Neutrophil (primary cell): ENCODE measurements at regions not wholly inside any gene's neighbourhood (a gene's known extent, or its start where the extent isn't known, plus 50 kb on each side); places are given as distances from the start of the nearest gene placed in this dataset.

ENCODE experiments used
- H3K27ac ChIP-seq: fragments of 200-600 bp; sonication (generic); 2 replicates; pipeline ENCODE4 v1.5.1; 2016; ENCODE audit warnings: mild to moderate bottlenecking, moderate library complexity
- H3K27me3 ChIP-seq: fragments of 200-600 bp; sonication (generic); 2 replicates; pipeline ENCODE4 v1.6.0; 2016; ENCODE audit warnings: mild to moderate bottlenecking
- H3K36me3 ChIP-seq: fragments of 200-600 bp; sonication (generic); 2 replicates; pipeline ENCODE4 v1.5.1; 2017
- H3K4me1 ChIP-seq, 2 experiments: fragments of 200-600 bp in 1 of 2; sonication (generic) in 1 of 2; 1 replicate in 1 of 2; 2 replicates in 1 of 2; pipeline versions ENCODE4 v1.5.1 to v1.6.1; 2013 to 2016; ENCODE audit warnings: low read depth in 1 of 2, low read length in 1 of 2, mild to moderate bottlenecking in 1 of 2, moderate library complexity in 1 of 2; ENCODE audit not compliant: control insufficient read depth in 1 of 2, insufficient read depth in 1 of 2
- H3K4me3 ChIP-seq, 2 experiments: fragments of 200-600 bp in 1 of 2; sonication (generic) in 1 of 2; 1 replicate in 1 of 2; 2 replicates in 1 of 2; pipeline ENCODE4 v1.5.1; 2013 to 2016; ENCODE audit warnings: low read depth in 1 of 2, low read length in 1 of 2, mild to moderate bottlenecking in 1 of 2, moderate library complexity in 1 of 2
- H3K9me3 ChIP-seq: fragments of 200-600 bp; sonication (generic); 2 replicates; pipeline ENCODE4 v1.5.1; 2016
- CTCF ChIP-seq: fragments of 200-600 bp; sonication (generic); IDR thresholded peaks from 2 replicates; pipeline ENCODE4 v1.5.1; 2016; ENCODE audit warnings: antibody characterized with exemption

- H3K27ac ChIP-seq: no peak overlapping the region
- H3K4me1 ChIP-seq: no peaks in the 10 kb centered on the region
- TF ChIP-seq CTCF: no peak
- no peaks in the 10 kb centered on the region for H3K9me3 ChIP-seq
- no peaks in the 10 kb centered on the region for H3K27me3 ChIP-seq
- no peak overlapping the region for H3K4me3 ChIP-seq
- no peaks in the 10 kb centered on the region for H3K36me3 ChIP-seq
Observed at GRCh38 chr4:185904381-185904780, 92.4 kb upstream of the SORBS2 start.

GRCh38 chr4:185909972-185910371 lies 98.0 kb upstream of the SORBS2 start:
- no peak overlapping the region for H3K4me3 ChIP-seq
- H3K36me3 ChIP-seq: no peaks in the 10 kb centered on the region
- no peaks in the 10 kb centered on the region for H3K4me1 ChIP-seq

GRCh38 chr4:185911556-185912064 lies 99.6 kb upstream of the SORBS2 start:
- Histone ChIP-seq H3K36me3 (no peaks in the 10 kb centered on the region), H3K9me3 (no peaks in the 10 kb centered on the region), H3K4me1 (no peaks in the 10 kb centered on the region), H3K27me3 (no peaks in the 10 kb centered on the region), H3K4me3 (no peak overlapping the region), H3K27ac (no peak overlapping the region)
- no peak for TF ChIP-seq CTCF

More at GRCh38 chr4:185909972-185910371, 98.0 kb upstream of the SORBS2 start:
- no peak for TF ChIP-seq CTCF
- Histone ChIP-seq H3K27ac (no peak overlapping the region), H3K9me3 (no peaks in the 10 kb centered on the region), H3K27me3 (no peaks in the 10 kb centered on the region)

DNA sequence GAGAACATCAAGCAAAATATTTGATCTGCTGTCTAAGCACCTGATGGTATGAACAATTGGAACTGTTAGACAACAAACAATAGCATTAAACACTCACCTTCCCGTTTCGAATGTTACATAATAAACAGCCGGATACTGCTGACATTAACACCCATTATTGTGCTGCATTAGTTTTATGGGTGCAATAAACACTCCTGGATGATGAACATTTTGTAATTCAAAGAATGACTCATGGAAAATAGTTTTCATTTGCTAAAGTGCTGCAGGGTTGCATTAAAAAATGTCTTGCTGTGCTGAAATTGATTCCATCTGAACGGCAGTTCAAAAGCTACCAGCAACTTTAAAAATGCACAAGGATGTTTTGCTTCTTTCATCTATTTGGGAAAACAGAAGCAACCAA lies 100.8 kb upstream of the SORBS2 start:
- no peak for TF ChIP-seq CTCF
- Histone ChIP-seq H3K4me1 (no peaks in the 10 kb centered on the region), H3K27ac (no peak overlapping the region), H3K9me3 (no peaks in the 10 kb centered on the region), H3K4me3 (no peak overlapping the region), H3K36me3 (no peaks in the 10 kb centered on the region), H3K27me3 (no peaks in the 10 kb centered on the region)

DNA sequence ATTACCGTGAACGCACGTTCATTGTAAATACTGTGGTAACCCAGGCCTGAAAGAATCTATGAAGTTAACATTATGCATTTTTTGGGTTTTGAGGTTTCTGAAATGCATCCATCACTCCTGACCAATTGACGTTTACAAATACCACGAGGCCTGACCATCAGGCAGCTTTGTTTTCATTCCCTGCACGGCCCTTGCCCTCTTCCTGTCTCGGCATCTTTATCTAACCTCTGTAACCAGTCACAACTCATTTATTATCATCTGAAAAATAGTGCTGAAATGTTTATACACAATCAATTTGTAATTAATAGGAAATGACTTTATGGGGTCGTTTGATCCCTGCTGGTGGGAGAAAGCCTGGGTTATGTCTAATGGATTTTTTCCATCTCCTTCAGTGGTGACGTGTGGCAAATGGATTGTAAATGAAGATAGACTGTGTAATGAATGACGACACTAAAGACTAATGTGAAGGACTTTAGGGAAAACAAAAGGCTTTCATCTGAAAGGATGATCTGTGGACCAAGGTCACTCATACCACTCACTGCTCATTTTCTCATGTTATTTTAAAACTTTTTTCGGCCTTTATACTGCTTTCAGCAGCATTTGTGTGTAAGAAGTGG lies 102.7 kb upstream of the SORBS2 start:
- no peaks in the 10 kb centered on the region for H3K9me3 ChIP-seq

More for the DNA sequence above, 102.7 kb upstream of the SORBS2 start:
- H3K27ac ChIP-seq: no peak overlapping the region
- H3K4me1 ChIP-seq: no peaks in the 10 kb centered on the region
- no peak overlapping the region for H3K4me3 ChIP-seq
- no peaks in the 10 kb centered on the region for H3K36me3 ChIP-seq
- no peaks in the 10 kb centered on the region for H3K27me3 ChIP-seq
- TF ChIP-seq CTCF: no peak
